SK-N-SH (cell line): ENCODE measurements at regions not wholly inside any gene's neighbourhood (a gene's known extent, or its start where the extent isn't known, plus 50 kb on each side); places are given as distances from the start of the nearest gene placed in this dataset.

Experiments
- CTCF ChIA-PET: fragments of 300-600, 350-600 bp; formaldehyde crosslinking; extraction: SDS; loops from one replicate; lab custom pipeline; 2021; lab: Yijun Ruan, JAX
- POLR2A ChIA-PET: fragments of 350-600 bp; sonication (Branson Sonifier 250); formaldehyde crosslinking; extraction: SDS; loops from one replicate; lab custom pipeline; 2020; ENCODE audit warnings: antibody characterized with exemption, inconsistent platforms; lab: Yijun Ruan, JAX
- DNase-seq: peaks from one replicate; pipeline ENCODE4 v3.0.0; 2012
- H2AFZ ChIP-seq: fragments of 200-600 bp; sonication (generic); 2 replicates; pipeline ENCODE4 v1.8.1; 2016; ENCODE audit warnings: antibody characterized with exemption, mild to moderate bottlenecking, low read depth
- H3F3A ChIP-seq: fragments of 200-600 bp; sonication (generic); replicated peaks from 2 replicates; pipeline ENCODE3; 2016; ENCODE audit warnings: antibody characterized with exemption, mild to moderate bottlenecking; ENCODE audit not compliant: insufficient read depth
- H3K27ac ChIP-seq, 2 experiments: fragments of 200-500 bp in 1 of 2; fragments of 200-600 bp in 1 of 2; sonication (Bioruptor generic) in 1 of 2; sonication (generic), shearing (Covaris generic) in 1 of 2; 2 replicates each; pipeline versions ENCODE4 v1.5.1 to v1.6.1; 2014 to 2016; ENCODE audit warnings: low read depth in 2 of 2, inconsistent platforms in 1 of 2, low read length in 1 of 2, mild to moderate bottlenecking in 1 of 2, mixed read lengths in 1 of 2
- H3K27me3 ChIP-seq: fragments of 200-600 bp; sonication (generic), shearing (Covaris generic); 2 replicates; pipeline ENCODE4 v1.6.1; 2016; ENCODE audit warnings: mixed run types; ENCODE audit not compliant: insufficient read depth
- H3K36me3 ChIP-seq, 2 experiments: fragments of 200-500 bp in 1 of 2; fragments of 200-600 bp in 1 of 2; sonication (Bioruptor generic) in 1 of 2; sonication (generic) in 1 of 2; replicated peaks in 1 of 2; 2 replicates each; pipeline versions ENCODE3 to v1.5.1; 2014 to 2016; ENCODE audit warnings: low read length in 1 of 2, mild to moderate bottlenecking in 1 of 2; ENCODE audit not compliant: insufficient read depth in 2 of 2, control insufficient read depth in 1 of 2
- H3K4me1 ChIP-seq, 2 experiments: fragments of 200-500 bp in 1 of 2; fragments of 200-600 bp in 1 of 2; sonication (Bioruptor generic) in 1 of 2; sonication (generic), shearing (Covaris generic) in 1 of 2; 2 replicates each; pipeline versions ENCODE4 v1.5.1 to v1.6.1; 2014 to 2016; ENCODE audit warnings: low read depth in 1 of 2, low read length in 1 of 2, mixed run types in 1 of 2; ENCODE audit not compliant: insufficient read depth in 2 of 2, control insufficient read depth in 1 of 2
- H3K4me2 ChIP-seq: fragments of 200-600 bp; sonication (generic), shearing (Covaris generic); 2 replicates; pipeline ENCODE4 v1.6.1; 2017; ENCODE audit warnings: mixed run types
- H3K4me3 ChIP-seq, 2 experiments: fragments of 200-500 bp in 1 of 2; fragments of 200-600 bp in 1 of 2; sonication (Bioruptor generic) in 1 of 2; sonication (generic), shearing (Covaris generic) in 1 of 2; 2 replicates each; pipeline versions ENCODE4 v1.5.1 to v1.8.1; 2014 to 2016; ENCODE audit warnings: low read depth in 2 of 2, inconsistent platforms in 1 of 2, low read length in 1 of 2, mild to moderate bottlenecking in 1 of 2, mixed read lengths in 1 of 2, moderate library complexity in 1 of 2
- H3K79me2 ChIP-seq: fragments of 200-600 bp; sonication (generic); 2 replicates; pipeline ENCODE4 v1.8.1; 2017; ENCODE audit warnings: mild to moderate bottlenecking; ENCODE audit not compliant: insufficient read depth
- H3K9ac ChIP-seq: fragments of 200-600 bp; sonication (generic); 2 replicates; pipeline ENCODE4 v1.6.1; 2017; ENCODE audit warnings: mixed run types
- H3K9me2 ChIP-seq: fragments of 200-600 bp; sonication (generic); 2 replicates; pipeline ENCODE4 v1.6.1; 2017; ENCODE audit warnings: mixed run types
- H3K9me3 ChIP-seq: fragments of 200-600 bp; sonication (generic); 2 replicates; pipeline ENCODE4 v1.6.1; 2017; ENCODE audit warnings: mixed run types, mild to moderate bottlenecking, moderate library complexity
- H4K20me1 ChIP-seq: fragments of 200-600 bp; sonication (generic); 2 replicates; pipeline ENCODE4 v1.6.1; 2017; ENCODE audit warnings: mild to moderate bottlenecking, mixed run types; ENCODE audit not compliant: insufficient read depth
- CTCF ChIP-seq: fragments of 200-600 bp; sonication (generic); IDR thresholded peaks from 2 replicates; pipeline ENCODE4 v1.6.1; 2017; ENCODE audit warnings: antibody characterized with exemption, mild to moderate bottlenecking, moderate library complexity
- ELF1 ChIP-seq: IDR thresholded peaks from 2 replicates; pipeline ENCODE4 v1.4.0; 2012
- EP300 ChIP-seq, 2 experiments: IDR thresholded peaks; 2 replicates each; pipeline versions ENCODE4 v1.4.0 to v1.6.1; 2012; ENCODE audit warnings: borderline replicate concordance in 1 of 2, low read depth in 1 of 2, low read length in 1 of 2
- EZH2phosphoT487 ChIP-seq: fragments of 200-600 bp; sonication (generic); IDR thresholded peaks from 2 replicates; pipeline ENCODE4 v1.6.1; 2017; ENCODE audit warnings: low read depth, mixed run types, mild to moderate bottlenecking, antibody characterized with exemption, moderate library complexity, borderline replicate concordance
- FOSL2 ChIP-seq: IDR thresholded peaks from 2 replicates; pipeline ENCODE4 v1.4.0; 2012; ENCODE audit warnings: low read depth, mild to moderate bottlenecking, moderate library complexity, borderline replicate concordance
- GABPA ChIP-seq: IDR thresholded peaks from 2 replicates; pipeline ENCODE4 v1.4.0; 2012; ENCODE audit warnings: low read depth, mild to moderate bottlenecking
- GATA2 ChIP-seq: sonication (generic); formaldehyde crosslinking; IDR thresholded peaks from 2 replicates; pipeline ENCODE4 v1.5.0; 2020; ENCODE audit warnings: mild to moderate bottlenecking, missing genetic modification reagents
- IRF3 ChIP-seq: fragments of 150-350 bp; IDR thresholded peaks from 2 replicates; pipeline ENCODE4 v1.6.1; 2016; ENCODE audit warnings: mild to moderate bottlenecking, low read depth, low read length
- MAX ChIP-seq: IDR thresholded peaks from 2 replicates; pipeline ENCODE4 v1.4.0; 2012; ENCODE audit warnings: low read depth
- MEF2A ChIP-seq: IDR thresholded peaks from 2 replicates; pipeline ENCODE4 v1.4.0; 2012; ENCODE audit warnings: low read depth, borderline replicate concordance
- RAD21 ChIP-seq: IDR thresholded peaks from 2 replicates; pipeline ENCODE4 v1.6.1; 2012; ENCODE audit warnings: mild to moderate bottlenecking, low read length
- REST ChIP-seq: IDR thresholded peaks from 2 replicates; pipeline ENCODE4 v1.6.1; 2012; ENCODE audit warnings: mild to moderate bottlenecking, low read depth, low read length, moderate library complexity
- RFX5 ChIP-seq: IDR thresholded peaks from 2 replicates; pipeline ENCODE4 v1.6.1; 2012; ENCODE audit warnings: mild to moderate bottlenecking, improper control_type of control experiment, low read length
- RXRA ChIP-seq: IDR thresholded peaks from 2 replicates; pipeline ENCODE4 v1.4.0; 2012; ENCODE audit warnings: low read depth, mild to moderate bottlenecking, borderline replicate concordance
- SIN3A ChIP-seq: IDR thresholded peaks from 2 replicates; pipeline ENCODE4 v1.6.1; 2012; ENCODE audit warnings: low read depth, mild to moderate bottlenecking, low read length, moderate library complexity, borderline replicate concordance
- SMC3 ChIP-seq: IDR thresholded peaks from 2 replicates; pipeline ENCODE4 v1.6.1; 2012; ENCODE audit warnings: low read depth, low read length, improper control_type of control experiment
- TCF12 ChIP-seq: IDR thresholded peaks from 2 replicates; pipeline ENCODE4 v1.4.0; 2012
- WGBS: methylation state at CpG from one replicate; pipeline ENCODE4 v1.1.6; 2017; ENCODE audit warnings: low lambda C conversion rate; 5-methylcytosine and 5-hydroxymethylcytosine counted together

- TF ChIP-seq REST = no peak
- no peak for TF ChIP-seq GATA2 (CRISPR knock-in tag)
- no peak for TF ChIP-seq MAX
- no peak for TF ChIP-seq IRF3
- no peak for TF ChIP-seq FOSL2
- TF ChIP-seq GABPA = no peak
- TF ChIP-seq RFX5 = no peak
- no peak for TF ChIP-seq MEF2A
- TF ChIP-seq EZH2phosphoT487 = no peak
- TF ChIP-seq ELF1 = no peak
- TF ChIP-seq, all 33 proteins: peak for 0
Measured at GRCh38 chr6:23323897-23324296, 754.5 kb downstream of the HDGFL1 start (continued).

GRCh38 chr6:23325065-23325464, 755.7 kb downstream of the HDGFL1 start:
- no peaks in the 10 kb centered on the region for H3K9me2 ChIP-seq
- 62% methylated on average over 3 of the region's 3 CpGs for WGBS
- ChIA-PET POLR2A (no interaction called here), CTCF (no interaction called here)
- DNase-seq = no peak
- peaks cover 0 to 2% of the 10 kb centered on the region in 2 experiments; a peak in 1 of 4 replicates for H3K4me1 ChIP-seq
- H3K9me3 ChIP-seq = no peaks in the 10 kb centered on the region
- H3K9ac ChIP-seq = no peak overlapping the region
- H3K27me3 ChIP-seq = no peaks in the 10 kb centered on the region
- no peak overlapping the region for H3K4me3 ChIP-seq
- no peak for TF ChIP-seq SIN3A
- no peak for TF ChIP-seq TCF12
- TF ChIP-seq CTCF = no peak
- no peak for TF ChIP-seq ELF1
- no peak for TF ChIP-seq GATA2 (CRISPR knock-in tag)
- TF ChIP-seq GABPA = no peak
- no peak for TF ChIP-seq RAD21
- no peak for TF ChIP-seq MEF2A
- no peak for TF ChIP-seq SMC3
- TF ChIP-seq RXRA = no peak
- no peak for TF ChIP-seq EP300 (IDR thresholded peaks at IDR 0.05; ENCODE audit: borderline replicate concordance in 1 of 2, low read depth in 1 of 2, low read length in 1 of 2)
- no peaks in the 10 kb centered on the region for H4K20me1 ChIP-seq
- H3K36me3 ChIP-seq = no peaks in the 10 kb centered on the region
- no peak overlapping the region for H3K4me2 ChIP-seq
- H3K27ac ChIP-seq = no peak overlapping the region
- H3F3A ChIP-seq = no peaks in the 10 kb centered on the region
- H2AFZ ChIP-seq = no peak overlapping the region
- no peaks in the 10 kb centered on the region for H3K79me2 ChIP-seq
